CD14-positive monocyte (primary cell): ENCODE measurements at regions not wholly inside any gene's neighbourhood (a gene's known extent, or its start where the extent isn't known, plus 50 kb on each side); places are given as distances from the start of the nearest gene placed in this dataset.

ENCODE experiments used
- DNase-seq, 3 donors: peaks; one replicate each; pipeline ENCODE4 v3.0.0-alpha.2; 2011 to 2022
- H2AFZ ChIP-seq: 2 replicates; pipeline ENCODE4 v1.6.0; 2012; ENCODE audit warnings: mild to moderate bottlenecking, low read depth, low read length, inconsistent platforms; ENCODE audit not compliant: insufficient read depth, poor library complexity, severe bottlenecking
- H3K27ac ChIP-seq, 2 donors: 1 replicate in 1 of 2; 2 replicates in 1 of 2; pipeline ENCODE4 v1.5.1; 2012 to 2013; ENCODE audit warnings: low read length in 2 of 2, control low read depth in 1 of 2, inconsistent platforms in 1 of 2, low read depth in 1 of 2, mild to moderate bottlenecking in 1 of 2
- H3K27me3 ChIP-seq, 2 donors: one replicate each; pipeline versions ENCODE4 v1.6.0 to v1.6.1; 2011 to 2013; ENCODE audit warnings: low read length in 2 of 2; ENCODE audit not compliant: control insufficient read depth in 2 of 2, insufficient read depth in 2 of 2
- H3K36me3 ChIP-seq, 2 donors: replicated peaks in 1 of 2; 1 replicate in 1 of 2; 2 replicates in 1 of 2; pipeline versions ENCODE4 v1.5.1 to v1.6.1; 2012 to 2013; ENCODE audit warnings: low read length in 2 of 2, control low read depth in 1 of 2, inconsistent platforms in 1 of 2, mild to moderate bottlenecking in 1 of 2; ENCODE audit not compliant: insufficient read depth in 2 of 2, control insufficient read depth in 1 of 2
- H3K4me1 ChIP-seq, 2 donors: 1 replicate in 1 of 2; 2 replicates in 1 of 2; pipeline versions ENCODE4 v1.5.1 to v1.6.1; 2012 to 2013; ENCODE audit warnings: low read length in 2 of 2, control low read depth in 1 of 2, inconsistent platforms in 1 of 2, mild to moderate bottlenecking in 1 of 2, moderate library complexity in 1 of 2; ENCODE audit not compliant: insufficient read depth in 2 of 2, control insufficient read depth in 1 of 2
- H3K4me2 ChIP-seq: replicated peaks from 2 replicates; pipeline ENCODE3; 2012; ENCODE audit warnings: low read length, moderate library complexity, mild to moderate bottlenecking; ENCODE audit not compliant: poor library complexity, severe bottlenecking; ENCODE audit errors: extremely low read depth
- H3K4me3 ChIP-seq, 3 experiments: fragments of 200-600 bp in 1 of 3; sonication (generic) in 1 of 3; replicated peaks in 1 of 3; 1 replicate in 2 of 3; 2 replicates in 1 of 3; pipeline ENCODE4 v1.5.1; 2011 to 2013; ENCODE audit warnings: low read length in 3 of 3, mild to moderate bottlenecking in 3 of 3, control low read depth in 2 of 3, low read depth in 2 of 3, inconsistent platforms in 1 of 3, moderate library complexity in 1 of 3
- H3K79me2 ChIP-seq: 2 replicates; pipeline ENCODE4 v1.6.0; 2012; ENCODE audit warnings: mild to moderate bottlenecking, control low read depth, inconsistent platforms, low read length, moderate library complexity; ENCODE audit not compliant: insufficient read depth
- H3K9ac ChIP-seq: 2 replicates; pipeline ENCODE4 v1.6.0; 2017; ENCODE audit warnings: low read length, mild to moderate bottlenecking; ENCODE audit not compliant: insufficient read depth, poor library complexity, severe bottlenecking
- H3K9me3 ChIP-seq, 2 donors: replicated peaks in 1 of 2; 1 replicate in 1 of 2; 2 replicates in 1 of 2; pipeline versions ENCODE4 v1.5.1 to v1.6.1; 2012 to 2013; ENCODE audit warnings: low read length in 2 of 2, control low read depth in 1 of 2; ENCODE audit not compliant: control insufficient read depth in 1 of 2, insufficient read depth in 1 of 2
- H4K20me1 ChIP-seq: 2 replicates; pipeline ENCODE4 v1.6.0; 2012; ENCODE audit warnings: mild to moderate bottlenecking, low read length, control low read depth, moderate library complexity; ENCODE audit not compliant: insufficient read depth
- H3K27ac Mint-ChIP-seq, 7 donors: one replicate each; pipeline ENCODE4 v1.8.0; 2020; ENCODE audit warnings: mild to moderate bottlenecking in 7 of 7, mixed read lengths in 7 of 7, moderate library complexity in 6 of 7, inconsistent platforms in 2 of 7
- H3K27me3 Mint-ChIP-seq, 3 donors: one replicate each; pipeline ENCODE4 v1.8.0; 2021 to 2022; ENCODE audit warnings: low read depth in 3 of 3, mild to moderate bottlenecking in 3 of 3, mixed read lengths in 3 of 3, moderate library complexity in 3 of 3, inconsistent platforms in 1 of 3
- H3K36me3 Mint-ChIP-seq, 2 donors: one replicate each; pipeline ENCODE4 v1.8.0; 2020; ENCODE audit warnings: mixed read lengths in 2 of 2, inconsistent platforms in 1 of 2, mild to moderate bottlenecking in 1 of 2
- H3K4me1 Mint-ChIP-seq: one replicate; pipeline ENCODE4 v1.8.0; 2020; ENCODE audit warnings: mild to moderate bottlenecking, mixed read lengths
- H3K4me3 Mint-ChIP-seq, 2 donors: one replicate each; pipeline ENCODE4 v1.8.0; 2020; ENCODE audit warnings: mild to moderate bottlenecking in 2 of 2, mixed read lengths in 2 of 2, moderate library complexity in 1 of 2
- H3K9me3 Mint-ChIP-seq, 7 donors: one replicate each; pipeline ENCODE4 v1.8.0; 2020 to 2022; ENCODE audit warnings: mixed read lengths in 7 of 7, mild to moderate bottlenecking in 6 of 7, moderate library complexity in 6 of 7, inconsistent platforms in 2 of 7
- WGBS: methylation state at CpG from one replicate; pipeline ENCODE4 v1.1.5; 2013; ENCODE audit warnings: missing lambda C conversion rate; ENCODE audit not compliant: insufficient coverage; 5-methylcytosine and 5-hydroxymethylcytosine counted together
- intact Hi-C, 2 donors: fragments of 100-400 bp; cut with micrococcal nuclease; formaldehyde crosslinking; loops; one replicate each; pipeline versions ENCODE4 v1.15.0 to v1.15.1; 2023
- TF ChIP-seq, protein P1 (sequence below): fragments of 200-600 bp; IDR thresholded peaks from one replicate; pipeline ENCODE4 v1.8.0; 2022; ENCODE audit warnings: antibody characterized with exemption, mild to moderate bottlenecking

DNA sequence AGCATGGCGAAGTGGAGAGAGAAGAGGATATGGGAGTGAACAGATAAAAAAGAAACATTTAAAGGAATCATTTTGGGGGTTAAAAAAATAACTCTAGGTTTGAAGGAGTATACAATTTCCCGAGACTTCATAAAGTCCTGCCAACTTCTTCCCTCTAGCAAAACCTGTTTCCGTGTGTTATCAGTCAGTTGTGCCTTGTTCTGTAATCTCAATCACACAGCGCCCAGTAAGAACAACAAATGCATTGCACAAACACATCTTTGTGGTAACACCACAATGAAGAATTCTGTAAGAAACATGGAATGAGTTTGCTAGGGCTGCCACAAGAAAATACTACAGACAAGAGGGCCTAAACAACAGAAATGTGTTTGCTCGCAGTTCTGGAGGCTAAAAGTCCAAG, 144.7 kb upstream of the FUT8 start:
- Mint-ChIP-seq H3K4me3 (no peak overlapping the region), H3K9me3 (peaks cover 0 to 3% (median 0%) of the 10 kb centered on the region in 7 donors), H3K4me1 (no peaks in the 10 kb centered on the region), H3K27me3 (peaks cover 0 to 6% (median 0%) of the 10 kb centered on the region in 3 donors), H3K36me3 (no peaks in the 10 kb centered on the region), H3K27ac (no peak overlapping the region)
- Histone ChIP-seq H3K4me3 (no peak overlapping the region), H3K79me2 (no peaks in the 10 kb centered on the region), H2AFZ (no peak overlapping the region), H3K9ac (no peak overlapping the region), H3K4me2 (no peak overlapping the region), H3K27ac (no peak overlapping the region), H3K36me3 (no peaks in the 10 kb centered on the region), H3K4me1 (no peaks in the 10 kb centered on the region), H4K20me1 (no peaks in the 10 kb centered on the region), H3K9me3 (no peaks in the 10 kb centered on the region), H3K27me3 (no peaks in the 10 kb centered on the region)
- TF ChIP-seq, protein P1, sequence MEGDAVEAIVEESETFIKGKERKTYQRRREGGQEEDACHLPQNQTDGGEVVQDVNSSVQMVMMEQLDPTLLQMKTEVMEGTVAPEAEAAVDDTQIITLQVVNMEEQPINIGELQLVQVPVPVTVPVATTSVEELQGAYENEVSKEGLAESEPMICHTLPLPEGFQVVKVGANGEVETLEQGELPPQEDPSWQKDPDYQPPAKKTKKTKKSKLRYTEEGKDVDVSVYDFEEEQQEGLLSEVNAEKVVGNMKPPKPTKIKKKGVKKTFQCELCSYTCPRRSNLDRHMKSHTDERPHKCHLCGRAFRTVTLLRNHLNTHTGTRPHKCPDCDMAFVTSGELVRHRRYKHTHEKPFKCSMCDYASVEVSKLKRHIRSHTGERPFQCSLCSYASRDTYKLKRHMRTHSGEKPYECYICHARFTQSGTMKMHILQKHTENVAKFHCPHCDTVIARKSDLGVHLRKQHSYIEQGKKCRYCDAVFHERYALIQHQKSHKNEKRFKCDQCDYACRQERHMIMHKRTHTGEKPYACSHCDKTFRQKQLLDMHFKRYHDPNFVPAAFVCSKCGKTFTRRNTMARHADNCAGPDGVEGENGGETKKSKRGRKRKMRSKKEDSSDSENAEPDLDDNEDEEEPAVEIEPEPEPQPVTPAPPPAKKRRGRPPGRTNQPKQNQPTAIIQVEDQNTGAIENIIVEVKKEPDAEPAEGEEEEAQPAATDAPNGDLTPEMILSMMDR, result no peak
- no peak for DNase-seq
- WGBS, result 100% methylated on average over 1 of the region's 5 CpGs
- intact Hi-C loops, result no loop called here

DNA sequence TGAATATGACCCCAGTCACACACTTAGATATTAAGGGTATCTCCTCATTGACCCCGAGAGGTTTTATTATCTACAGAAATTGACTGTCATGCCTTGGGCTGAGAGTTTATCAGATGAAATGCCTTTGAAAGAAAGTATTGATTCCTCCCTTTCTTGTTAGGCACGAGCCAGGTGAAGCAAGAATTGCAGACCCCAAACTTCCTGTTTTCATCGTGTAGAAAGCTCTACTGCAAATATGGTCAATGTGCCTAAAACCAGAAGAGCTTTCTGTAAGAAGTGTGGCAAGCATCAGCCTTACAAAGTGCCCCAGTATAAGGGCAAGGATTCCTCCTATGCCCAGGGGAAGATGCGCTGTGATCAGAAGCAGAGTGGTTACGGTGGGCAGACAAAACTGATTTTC, 143.9 kb upstream of the FUT8 start:
- DNase-seq, result no peak
- Histone ChIP-seq H3K4me3 (no peak overlapping the region), H3K4me2 (no peak overlapping the region), H4K20me1 (no peaks in the 10 kb centered on the region), H3K9me3 (no peaks in the 10 kb centered on the region), H3K4me1 (no peaks in the 10 kb centered on the region), H3K79me2 (no peaks in the 10 kb centered on the region), H3K27me3 (no peaks in the 10 kb centered on the region), H2AFZ (no peak overlapping the region), H3K27ac (no peak overlapping the region), H3K36me3 (no peaks in the 10 kb centered on the region), H3K9ac (no peak overlapping the region)
- TF ChIP-seq, protein P1, result no peak
- no peak overlapping the region for H3K4me3 Mint-ChIP-seq
- peaks cover 0 to 6% (median 0%) of the 10 kb centered on the region in 3 donors for H3K27me3 Mint-ChIP-seq
- no peaks in the 10 kb centered on the region for H3K4me1 Mint-ChIP-seq
- H3K27ac Mint-ChIP-seq, result no peak overlapping the region
- intact Hi-C loops, result no loop called here
- H3K36me3 Mint-ChIP-seq, result no peaks in the 10 kb centered on the region
- peaks cover 0 to 3% (median 0%) of the 10 kb centered on the region in 7 donors for H3K9me3 Mint-ChIP-seq
- 67% methylated on average over 3 of the region's 5 CpGs for WGBS
